ENCODE measurements at regions not wholly inside any gene's neighbourhood (a gene's known extent, or its start where the extent isn't known, plus 50 kb on each side); places are given as distances from the start of the nearest gene placed in this dataset.
A peak's percentile ranks its signal among the peaks of the same experiment; 100 is the strongest.

GRCh38 chr10:9189448-9189847 is 1135.0 kb downstream of the GATA3 start:
- no peak for DNase-seq

GRCh38 chr10:9193120-9193519 is 1138.6 kb downstream of the GATA3 start:
- H2BK5ac ChIP-seq (ENCODE audit: low read length): no peak overlapping the region
- H3K79me2 ChIP-seq (ENCODE audit: control insufficient read depth, insufficient read depth, low read length): no peaks in the 10 kb centered on the region
- no peak overlapping the region for H3K9ac ChIP-seq (ENCODE audit: low read length)
- H3K4me3 ChIP-seq (ENCODE audit: low read length): no peak overlapping the region
- H3K4me1 ChIP-seq (ENCODE audit: control insufficient read depth, low read depth, low read length): no peaks in the 10 kb centered on the region
- H3K4me2 ChIP-seq (ENCODE audit: low read length): no peak overlapping the region
- no peaks in the 10 kb centered on the region for H3K79me1 ChIP-seq (ENCODE audit: low read length)
- no CpG with 5 or more reads among the region's 6 CpGs for WGBS (ENCODE audit: extremely low coverage, insufficient coverage, low lambda C conversion rate)
- no peak overlapping the region for H4K8ac ChIP-seq (ENCODE audit: low read depth, low read length)
- no peak overlapping the region for H3K27ac ChIP-seq (ENCODE audit: low read depth, low read length)
- H3K18ac ChIP-seq (ENCODE audit: low read length): no peak overlapping the region
- no peak overlapping the region for H3K4ac ChIP-seq (ENCODE audit: low read depth, low read length)
- no peaks in the 10 kb centered on the region for H3K27me3 ChIP-seq (ENCODE audit: insufficient read depth, low read length, poor library complexity)
- H3K36me3 ChIP-seq (ENCODE audit: control insufficient read depth, insufficient read depth, low read length): no peaks in the 10 kb centered on the region
- DNase-seq: no peak
- H4K5ac ChIP-seq (ENCODE audit: low read length): no peak overlapping the region
- no peak overlapping the region for H3K23ac ChIP-seq (ENCODE audit: low read length)
- no peak overlapping the region for H2BK15ac ChIP-seq (replicated peaks; ENCODE audit: low read depth)
- no peak overlapping the region for H2BK120ac ChIP-seq (ENCODE audit: low read depth, low read length)
- no peak overlapping the region for H3K56ac ChIP-seq (ENCODE audit: low read length)
- no peak overlapping the region for H2AK5ac ChIP-seq (ENCODE audit: low read length)

More at GRCh38 chr10:9189448-9189847, 1135.0 kb downstream of the GATA3 start:
- WGBS (ENCODE audit: extremely low coverage, insufficient coverage, low lambda C conversion rate): no CpG with 5 or more reads among the region's 2 CpGs
- Histone ChIP-seq H3K9ac (ENCODE audit: low read length) (no peak overlapping the region), H3K4me1 (ENCODE audit: control insufficient read depth, low read depth, low read length) (no peaks in the 10 kb centered on the region), H3K4me2 (ENCODE audit: low read length) (no peak overlapping the region), H3K27ac (ENCODE audit: low read depth, low read length) (no peak overlapping the region), H3K79me1 (ENCODE audit: low read length) (no peaks in the 10 kb centered on the region), H3K18ac (ENCODE audit: low read length) (no peak overlapping the region), H3K4ac (ENCODE audit: low read depth, low read length) (no peak overlapping the region), H4K5ac (ENCODE audit: low read length) (no peak overlapping the region), H3K36me3 (ENCODE audit: control insufficient read depth, insufficient read depth, low read length) (no peaks in the 10 kb centered on the region), H3K27me3 (ENCODE audit: insufficient read depth, low read length, poor library complexity) (no peaks in the 10 kb centered on the region), H3K79me2 (ENCODE audit: control insufficient read depth, insufficient read depth, low read length) (no peaks in the 10 kb centered on the region), H4K8ac (ENCODE audit: low read depth, low read length) (no peak overlapping the region), H2BK120ac (ENCODE audit: low read depth, low read length) (no peak overlapping the region), H3K4me3 (ENCODE audit: low read length) (no peak overlapping the region), H2AK5ac (ENCODE audit: low read length) (no peak overlapping the region), H2BK15ac (replicated peaks; ENCODE audit: low read depth) (no peak overlapping the region), H3K23ac (ENCODE audit: low read length) (no peak overlapping the region), H2BK5ac (ENCODE audit: low read length) (no peak overlapping the region), H3K56ac (ENCODE audit: low read length) (no peak overlapping the region)

- Histone ChIP-seq H3K4me1 (ENCODE audit: control insufficient read depth, low read depth, low read length) (no peaks in the 10 kb centered on the region), H3K9ac (ENCODE audit: low read length) (no peak overlapping the region), H3K23ac (ENCODE audit: low read length) (no peak overlapping the region), H3K4ac (ENCODE audit: low read depth, low read length) (no peak overlapping the region), H2AK5ac (ENCODE audit: low read length) (no peak overlapping the region), H2BK15ac (replicated peaks; ENCODE audit: low read depth) (no peak overlapping the region), H4K8ac (ENCODE audit: low read depth, low read length) (no peak overlapping the region), H3K56ac (ENCODE audit: low read length) (no peak overlapping the region), H2BK5ac (ENCODE audit: low read length) (no peak overlapping the region), H2BK120ac (ENCODE audit: low read depth, low read length) (no peak overlapping the region), H3K79me1 (ENCODE audit: low read length) (no peaks in the 10 kb centered on the region), H3K18ac (ENCODE audit: low read length) (no peak overlapping the region), H3K27ac (ENCODE audit: low read depth, low read length) (no peak overlapping the region), H3K27me3 (ENCODE audit: insufficient read depth, low read length, poor library complexity) (no peaks in the 10 kb centered on the region), H3K36me3 (ENCODE audit: control insufficient read depth, insufficient read depth, low read length) (no peaks in the 10 kb centered on the region), H3K4me3 (ENCODE audit: low read length) (no peak overlapping the region), H3K79me2 (ENCODE audit: control insufficient read depth, insufficient read depth, low read length) (no peaks in the 10 kb centered on the region), H4K5ac (ENCODE audit: low read length) (no peak overlapping the region), H3K4me2 (ENCODE audit: low read length) (no peak overlapping the region)
- no peak for DNase-seq
- no CpG with 5 or more reads among the region's 2 CpGs for whole genome bisulfite sequencing (ENCODE audit: extremely low coverage, insufficient coverage, low lambda C conversion rate)
These were observed 1140.9 kb downstream of the GATA3 start for GRCh38 chr10:9195385-9195784.

GRCh38 chr10:9198611-9199010 is 1144.1 kb downstream of the GATA3 start:
- no peak overlapping the region for H4K8ac ChIP-seq (ENCODE audit: low read depth, low read length)
- H3K36me3 ChIP-seq (ENCODE audit: control insufficient read depth, insufficient read depth, low read length): no peaks in the 10 kb centered on the region
- H3K23ac ChIP-seq (ENCODE audit: low read length): no peak overlapping the region
- no peak overlapping the region for H2BK15ac ChIP-seq (replicated peaks; ENCODE audit: low read depth)
- no peak overlapping the region for H2BK5ac ChIP-seq (ENCODE audit: low read length)
- peak; percentile 64 for DNase-seq
- H2BK120ac ChIP-seq (ENCODE audit: low read depth, low read length): no peak overlapping the region
- H3K27me3 ChIP-seq (ENCODE audit: insufficient read depth, low read length, poor library complexity): no peaks in the 10 kb centered on the region
- no peak overlapping the region for H3K27ac ChIP-seq (ENCODE audit: low read depth, low read length)
- no peaks in the 10 kb centered on the region for H3K4me1 ChIP-seq (ENCODE audit: control insufficient read depth, low read depth, low read length)
- H3K9ac ChIP-seq (ENCODE audit: low read length): no peak overlapping the region
- no peak overlapping the region for H3K4me3 ChIP-seq (ENCODE audit: low read length)
- H4K5ac ChIP-seq (ENCODE audit: low read length): no peak overlapping the region
- no CpG with 5 or more reads among the region's 4 CpGs for WGBS (ENCODE audit: extremely low coverage, insufficient coverage, low lambda C conversion rate)
- H3K79me2 ChIP-seq (ENCODE audit: control insufficient read depth, insufficient read depth, low read length): no peaks in the 10 kb centered on the region
- no peak overlapping the region for H3K18ac ChIP-seq (ENCODE audit: low read length)
- no peak overlapping the region for H3K56ac ChIP-seq (ENCODE audit: low read length)
- no peak overlapping the region for H3K4me2 ChIP-seq (ENCODE audit: low read length)
- no peak overlapping the region for H3K4ac ChIP-seq (ENCODE audit: low read depth, low read length)
- H2AK5ac ChIP-seq (ENCODE audit: low read length): no peak overlapping the region
- H3K79me1 ChIP-seq (ENCODE audit: low read length): no peaks in the 10 kb centered on the region

- Histone ChIP-seq H3K56ac (ENCODE audit: low read length) (no peak overlapping the region), H3K4me1 (ENCODE audit: control insufficient read depth, low read depth, low read length) (no peaks in the 10 kb centered on the region), H4K5ac (ENCODE audit: low read length) (no peak overlapping the region), H3K27me3 (ENCODE audit: insufficient read depth, low read length, poor library complexity) (no peaks in the 10 kb centered on the region), H3K79me2 (ENCODE audit: control insufficient read depth, insufficient read depth, low read length) (no peaks in the 10 kb centered on the region), H3K79me1 (ENCODE audit: low read length) (no peaks in the 10 kb centered on the region), H2AK5ac (ENCODE audit: low read length) (no peak overlapping the region), H3K4me3 (ENCODE audit: low read length) (no peak overlapping the region), H3K27ac (ENCODE audit: low read depth, low read length) (no peak overlapping the region), H3K18ac (ENCODE audit: low read length) (no peak overlapping the region), H3K36me3 (ENCODE audit: control insufficient read depth, insufficient read depth, low read length) (no peaks in the 10 kb centered on the region), H3K4me2 (ENCODE audit: low read length) (no peak overlapping the region), H2BK15ac (replicated peaks; ENCODE audit: low read depth) (no peak overlapping the region), H2BK120ac (ENCODE audit: low read depth, low read length) (no peak overlapping the region), H4K8ac (ENCODE audit: low read depth, low read length) (no peak overlapping the region), H3K9ac (ENCODE audit: low read length) (no peak overlapping the region), H3K4ac (ENCODE audit: low read depth, low read length) (no peak overlapping the region), H3K23ac (ENCODE audit: low read length) (no peak overlapping the region), H2BK5ac (ENCODE audit: low read length) (no peak overlapping the region)
- no peak for DNase-seq
- no CpG with 5 or more reads among the region's 1 CpG for WGBS (ENCODE audit: extremely low coverage, insufficient coverage, low lambda C conversion rate)
These were observed 1151.1 kb downstream of the GATA3 start for GRCh38 chr10:9205558-9205957.

GRCh38 chr10:9209105-9209798 is 1154.8 kb downstream of the GATA3 start:
- Histone ChIP-seq H3K36me3 (ENCODE audit: control insufficient read depth, insufficient read depth, low read length) (no peaks in the 10 kb centered on the region), H4K8ac (ENCODE audit: low read depth, low read length) (no peak overlapping the region), H3K79me2 (ENCODE audit: control insufficient read depth, insufficient read depth, low read length) (no peaks in the 10 kb centered on the region), H3K56ac (ENCODE audit: low read length) (no peak overlapping the region), H3K79me1 (ENCODE audit: low read length) (no peaks in the 10 kb centered on the region), H3K4me2 (ENCODE audit: low read length) (no peak overlapping the region), H2BK5ac (ENCODE audit: low read length) (no peak overlapping the region), H2BK15ac (replicated peaks; ENCODE audit: low read depth) (no peak overlapping the region), H3K4me3 (ENCODE audit: low read length) (no peak overlapping the region), H2BK120ac (ENCODE audit: low read depth, low read length) (no peak overlapping the region), H3K4ac (ENCODE audit: low read depth, low read length) (no peak overlapping the region), H3K9ac (ENCODE audit: low read length) (no peak overlapping the region), H3K4me1 (ENCODE audit: control insufficient read depth, low read depth, low read length) (no peaks in the 10 kb centered on the region), H2AK5ac (ENCODE audit: low read length) (no peak overlapping the region), H3K27me3 (ENCODE audit: insufficient read depth, low read length, poor library complexity) (no peaks in the 10 kb centered on the region), H3K18ac (ENCODE audit: low read length) (no peak overlapping the region), H4K5ac (ENCODE audit: low read length) (no peak overlapping the region), H3K27ac (ENCODE audit: low read depth, low read length) (no peak overlapping the region), H3K23ac (ENCODE audit: low read length) (no peak overlapping the region)
- no CpG with 5 or more reads among the region's 13 CpGs for WGBS (ENCODE audit: extremely low coverage, insufficient coverage, low lambda C conversion rate)
- peak; percentile 80 for DNase-seq

All from mesendoderm (in vitro differentiated cells).